GM03348 (cell line): ENCODE measurements at regions not wholly inside any gene's neighbourhood (a gene's known extent, or its start where the extent isn't known, plus 50 kb on each side); places are given as distances from the start of the nearest gene placed in this dataset.
A peak's percentile ranks its signal among the peaks of the same experiment; 100 is the strongest.

ENCODE experiments used
- DNase-seq: peaks from one replicate; pipeline ENCODE4 v3.0.0; 2012; ENCODE audit warnings: low spot score

DNA sequence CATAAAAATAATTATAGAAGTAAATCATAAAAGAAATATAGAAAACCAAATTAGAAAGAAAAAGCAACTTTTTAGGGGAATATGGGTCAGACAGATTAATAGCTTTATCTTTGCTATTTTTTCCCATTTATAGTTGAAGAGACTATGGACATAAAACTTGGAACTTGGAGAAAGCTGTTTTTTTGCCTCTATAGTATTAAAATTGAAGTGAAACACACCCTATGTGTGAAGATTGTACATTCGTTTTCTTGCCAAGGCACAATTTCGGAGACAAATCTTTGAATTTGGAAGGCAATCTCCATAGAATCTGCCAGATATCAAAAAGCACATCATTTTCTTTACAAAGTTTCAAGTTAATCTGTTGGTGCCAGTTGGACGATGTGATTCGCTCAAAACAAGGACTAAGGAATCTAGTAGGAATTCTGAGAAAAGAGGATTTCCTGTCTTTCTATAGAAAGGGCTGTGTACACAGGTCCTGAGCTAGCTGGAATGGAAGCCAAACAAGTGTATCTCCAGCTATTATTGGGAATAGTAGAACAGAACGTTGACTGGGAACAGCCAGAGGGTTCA is 156.3 kb downstream of the SLC7A11 start:
- no peak for DNase-seq

DNA sequence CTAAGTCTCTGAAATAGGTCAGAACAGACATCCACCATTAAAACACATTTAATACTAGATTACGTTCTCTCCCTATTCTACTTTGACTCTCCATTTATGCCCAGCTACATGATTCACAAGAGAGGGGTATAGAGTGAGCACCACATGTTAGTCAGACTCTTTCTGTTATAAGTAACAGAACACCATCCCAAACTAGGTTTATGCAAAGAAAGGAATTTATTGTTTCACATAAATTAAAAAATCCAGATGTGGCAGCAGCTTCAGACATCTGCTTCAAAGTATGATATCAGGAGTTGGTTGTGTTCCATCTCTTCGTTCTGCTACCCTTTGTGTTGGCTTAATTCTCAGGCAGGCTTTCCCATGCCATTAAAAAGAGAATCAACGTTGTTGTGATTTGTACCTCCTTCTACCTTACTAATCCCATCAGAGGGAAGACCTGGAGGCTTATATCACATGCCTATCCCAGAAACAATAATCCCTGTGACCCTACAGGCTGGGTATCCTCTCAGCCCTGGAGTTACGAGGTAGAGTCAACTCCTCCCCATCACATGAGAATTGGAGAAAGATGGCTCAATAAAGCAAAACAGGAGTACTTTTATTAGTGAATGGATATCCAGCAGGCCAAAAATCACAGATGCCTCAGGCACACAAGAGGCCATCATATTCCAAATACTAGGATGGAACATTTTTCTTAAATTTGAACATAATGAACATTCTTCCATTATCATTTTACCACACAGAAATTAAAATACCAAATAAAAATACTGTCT is 163.2 kb downstream of the SLC7A11 start:
- no peak for DNase-seq

DNA sequence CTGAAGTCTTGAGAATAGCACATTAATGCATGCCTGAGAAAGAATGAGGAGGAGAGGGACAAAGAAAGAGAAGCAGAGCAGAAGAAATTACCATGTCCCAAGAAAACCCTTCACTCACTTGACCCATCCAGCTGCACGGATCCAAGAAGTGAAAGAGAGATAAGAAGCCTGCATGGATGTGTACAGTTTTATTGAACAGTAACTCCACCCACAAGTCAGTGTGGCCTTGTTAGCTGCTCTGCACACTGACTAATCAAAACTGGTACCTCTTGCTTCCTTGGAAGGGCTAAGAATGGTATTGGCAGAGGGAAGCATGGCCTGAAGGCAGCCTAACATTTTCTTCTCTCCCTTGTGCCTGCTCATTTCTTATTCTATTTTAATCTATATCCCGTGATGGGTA is 163.9 kb downstream of the SLC7A11 start:
- DNase-seq: no peak

DNA sequence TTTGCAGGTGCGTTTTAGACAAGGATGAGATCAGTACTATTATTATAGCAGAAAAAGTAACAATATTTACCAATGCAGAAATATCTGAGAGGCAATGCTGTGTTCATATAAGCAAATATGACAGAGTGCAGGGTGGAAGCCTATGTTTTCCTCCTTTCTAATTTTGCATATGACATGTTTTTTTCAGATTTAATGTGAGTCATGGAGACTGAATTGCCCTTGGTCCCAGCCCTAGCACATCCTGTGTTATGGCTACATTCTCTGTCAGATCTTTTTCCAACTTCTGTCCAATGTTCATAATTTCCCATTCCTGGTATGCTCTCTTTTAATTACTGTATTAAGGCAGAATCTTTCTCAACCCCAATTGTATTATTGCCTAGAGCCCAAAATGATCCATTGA is 165.6 kb downstream of the SLC7A11 start:
- no peak for DNase-seq

DNA sequence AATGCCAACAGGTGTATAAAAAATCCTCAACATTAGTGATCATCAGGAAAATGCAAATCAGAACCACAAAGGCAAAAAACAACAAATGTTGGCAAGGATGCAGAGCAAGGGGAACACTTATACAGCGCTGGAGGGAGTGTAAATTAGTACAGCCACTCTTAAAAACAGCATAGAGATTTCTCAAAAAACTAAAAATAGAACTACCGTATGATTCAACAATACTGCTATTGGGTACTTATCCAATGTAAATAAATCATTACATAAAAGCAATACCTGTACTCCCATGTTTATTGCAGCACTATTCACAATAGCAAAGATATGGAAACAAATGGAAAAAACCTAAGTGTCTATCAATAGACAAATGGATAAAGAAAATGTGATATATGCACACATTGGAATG is 171.3 kb downstream of the SLC7A11 start:
- DNase-seq: no peak

DNA sequence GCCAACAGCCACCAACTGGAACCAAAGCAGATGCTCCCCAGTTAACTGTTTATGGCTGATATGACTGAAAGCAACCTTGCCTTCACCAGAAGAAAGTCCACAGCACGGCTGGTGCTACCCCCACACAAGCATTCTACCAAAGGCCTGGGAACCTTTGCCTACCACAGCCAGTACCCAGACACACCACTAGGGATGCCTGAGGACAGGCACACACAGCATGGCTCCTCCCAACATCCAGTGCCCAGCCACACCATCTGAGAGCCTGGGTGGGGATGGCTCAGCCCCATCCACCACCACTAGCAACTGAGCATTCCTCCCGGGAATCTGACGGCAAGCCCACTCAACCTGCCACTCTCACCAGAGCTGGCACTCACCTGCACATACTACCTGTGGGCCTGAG is 178.6 kb downstream of the SLC7A11 start:
- no peak for DNase-seq

DNA sequence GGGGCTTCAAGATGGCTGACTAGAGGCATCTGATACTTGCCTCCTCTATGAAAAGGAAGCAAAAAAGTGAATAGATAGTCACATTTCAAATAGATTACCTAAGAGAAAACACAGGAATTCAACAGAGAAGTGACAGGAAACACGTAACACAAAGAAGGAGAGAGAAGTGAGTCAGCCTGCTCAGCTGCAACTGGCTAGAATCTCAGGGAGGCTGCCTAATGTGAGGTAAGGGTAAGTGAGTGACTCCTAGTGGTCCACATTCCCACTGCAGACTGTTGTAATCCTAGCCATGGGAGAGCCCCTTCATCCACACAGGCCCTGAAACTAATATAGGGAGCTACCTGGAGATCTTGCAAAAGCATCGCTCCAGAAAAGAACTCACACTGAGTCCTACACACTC is 179.2 kb downstream of the SLC7A11 start:
- peak; percentile 25 for DNase-seq

DNA sequence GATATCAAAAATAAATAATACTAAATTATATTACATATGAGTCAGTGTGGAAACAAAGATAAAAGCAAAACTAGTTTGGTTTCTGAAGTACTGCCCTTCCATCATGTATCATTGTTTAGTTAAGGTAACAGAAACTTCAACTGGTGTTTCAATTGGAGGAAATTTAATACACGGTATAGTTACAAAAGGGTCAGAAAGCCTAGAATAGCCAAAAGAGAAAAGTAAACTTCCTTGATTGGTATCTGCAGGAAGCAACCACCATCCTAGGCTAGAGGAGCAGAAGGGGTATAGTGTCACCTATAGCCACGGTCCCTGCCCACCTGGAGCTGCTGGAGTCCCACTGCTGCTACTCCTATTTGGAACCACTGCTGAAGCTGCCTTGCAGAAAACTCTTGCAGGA is 185.6 kb downstream of the SLC7A11 start:
- DNase-seq: no peak

DNA sequence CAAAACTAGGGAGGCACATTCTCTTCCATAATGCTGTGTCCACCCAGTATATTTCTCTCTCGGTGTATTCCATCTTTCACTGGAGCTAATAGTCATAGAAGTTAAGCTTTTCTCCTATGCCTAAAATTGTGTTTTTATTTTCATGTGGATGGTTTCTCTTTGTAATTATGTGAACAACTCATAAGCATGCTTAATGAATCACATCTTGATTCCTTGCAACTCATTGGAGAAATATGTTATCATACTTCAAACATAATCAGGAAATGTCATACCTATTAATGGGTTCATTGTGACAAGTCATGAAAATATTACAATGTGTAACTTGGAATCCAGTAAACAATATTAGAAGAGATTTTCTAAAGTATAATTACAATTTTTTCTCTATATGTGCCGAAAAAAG is 186.3 kb downstream of the SLC7A11 start:
- DNase-seq: peak; percentile 31

DNA sequence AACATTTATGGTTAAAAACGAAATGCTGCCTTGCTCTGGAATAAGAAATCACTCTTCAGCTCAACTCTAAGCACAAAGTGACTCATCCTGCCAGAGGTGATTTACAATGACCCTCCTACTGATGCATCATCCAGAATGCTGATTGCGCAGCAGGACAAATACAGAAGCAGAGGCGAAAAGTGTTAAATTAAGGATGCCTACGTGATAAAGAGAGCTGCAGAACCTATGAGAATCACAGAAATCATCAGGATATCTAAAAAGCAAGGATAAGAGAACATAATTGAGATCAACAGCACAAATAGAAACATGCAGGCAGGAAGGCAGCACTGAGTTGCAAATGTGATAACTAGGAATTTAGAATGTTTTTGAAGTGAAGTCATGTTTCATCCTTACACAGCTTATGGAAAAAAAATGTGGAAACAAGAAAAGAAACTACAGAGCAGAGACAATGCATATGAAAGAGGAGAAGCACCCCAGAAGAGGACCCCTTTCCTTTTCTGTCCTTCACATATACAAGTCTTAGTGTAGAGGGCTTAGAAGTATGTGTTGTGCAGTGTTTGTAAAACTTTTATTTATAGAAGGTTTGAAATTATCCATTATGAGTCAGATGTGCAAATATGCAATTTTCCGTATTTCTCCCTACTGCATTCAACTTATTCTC is 188.4 kb downstream of the SLC7A11 start:
- DNase-seq: peak; percentile 82

DNA sequence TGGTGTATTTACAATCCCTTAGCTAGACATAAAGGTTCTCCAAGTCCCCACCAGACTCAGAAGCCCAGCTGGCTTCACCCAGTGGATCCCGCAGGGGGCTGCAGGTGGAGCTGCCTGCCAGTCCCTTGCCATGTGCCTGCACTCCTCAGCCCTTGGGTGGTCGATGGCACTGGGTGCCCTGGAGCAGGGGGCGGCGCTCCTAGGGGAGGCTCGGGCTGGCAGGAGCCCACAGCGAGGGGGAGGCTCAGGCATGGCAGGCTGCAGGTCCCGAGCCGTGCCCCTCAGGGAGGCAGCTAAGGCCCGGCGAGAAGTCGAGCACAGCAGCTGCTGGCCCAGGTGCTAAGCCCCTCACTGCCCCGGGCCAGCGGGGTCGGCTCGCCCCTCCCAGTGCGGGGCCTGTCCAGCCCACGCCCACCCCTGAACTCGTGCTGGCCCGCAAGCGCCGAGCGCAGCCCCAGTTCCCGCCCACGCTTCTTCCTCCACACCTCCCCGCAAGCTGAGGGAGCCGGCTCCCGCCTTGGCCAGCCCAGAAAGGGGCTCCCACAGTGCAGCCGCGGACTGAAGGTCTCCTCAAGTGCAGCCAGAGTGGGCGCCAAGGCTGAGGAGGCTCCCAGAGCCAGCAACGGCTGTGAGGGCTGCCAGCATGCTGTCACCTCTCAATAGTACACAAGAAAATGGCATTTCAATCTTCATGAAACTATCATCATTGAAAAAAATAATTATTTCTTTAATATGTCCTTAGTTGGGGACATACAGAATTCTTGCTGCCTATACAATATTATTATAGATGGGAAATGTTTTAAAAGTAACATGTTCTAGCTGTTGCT is 189.1 kb downstream of the SLC7A11 start:
- DNase-seq: no peak

DNA sequence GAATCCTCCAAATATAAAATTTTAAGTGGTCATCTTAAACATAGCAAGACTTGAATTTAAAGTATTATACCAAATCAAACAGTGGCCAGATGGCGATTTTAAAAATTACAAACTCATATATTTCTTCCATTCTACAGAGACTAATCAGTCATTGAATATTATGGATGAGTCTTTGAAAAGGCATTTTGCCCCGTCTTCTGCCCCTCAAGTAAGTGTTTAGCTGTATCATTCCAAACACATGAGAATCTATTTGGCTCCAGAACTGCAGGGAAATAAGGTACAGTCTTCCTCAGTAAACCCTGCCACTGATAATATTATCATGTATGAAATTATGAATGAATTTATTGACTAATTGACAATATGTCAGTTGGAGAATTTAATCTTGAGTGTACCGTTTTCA is 191.0 kb downstream of the SLC7A11 start:
- DNase-seq: peak; percentile 49

DNA sequence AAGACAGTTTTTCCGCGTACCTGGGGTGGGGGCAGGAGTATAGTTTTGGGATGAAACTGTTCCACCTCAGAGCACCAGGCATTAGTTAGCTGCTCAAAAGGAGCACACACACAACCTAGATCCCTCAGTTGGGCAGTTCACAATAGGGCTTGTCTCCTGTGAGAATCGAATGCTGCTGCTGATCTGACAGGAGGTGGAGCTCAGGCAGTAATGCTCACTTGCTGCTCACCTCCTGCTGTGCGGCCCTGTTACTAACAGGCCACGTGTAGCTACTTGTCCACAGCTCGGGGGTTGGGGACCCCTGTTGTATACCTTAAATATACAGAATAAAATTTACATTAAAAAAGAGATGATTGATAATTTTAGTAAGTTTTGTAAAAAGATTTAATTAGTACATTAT is 191.5 kb downstream of the SLC7A11 start:
- DNase-seq: no peak

DNA sequence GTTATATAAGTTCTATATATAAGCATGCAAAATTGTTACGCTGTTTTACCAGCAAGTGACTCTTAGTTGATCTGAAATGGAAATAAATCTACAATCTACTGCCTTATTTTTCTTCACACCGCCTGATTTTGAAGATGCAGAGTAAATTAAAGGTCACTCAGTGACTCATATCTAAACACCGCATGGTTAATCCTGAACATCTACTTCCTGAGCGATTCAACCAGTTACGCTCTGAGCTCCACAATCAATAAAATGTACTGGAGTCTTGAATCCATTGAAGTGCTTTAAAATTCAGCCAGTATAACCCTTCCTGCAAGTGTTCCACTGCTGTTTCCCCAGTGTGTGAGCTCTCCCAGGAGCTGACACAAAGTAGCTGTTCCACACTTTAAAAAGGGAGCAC is 192.8 kb downstream of the SLC7A11 start:
- DNase-seq: no peak

DNA sequence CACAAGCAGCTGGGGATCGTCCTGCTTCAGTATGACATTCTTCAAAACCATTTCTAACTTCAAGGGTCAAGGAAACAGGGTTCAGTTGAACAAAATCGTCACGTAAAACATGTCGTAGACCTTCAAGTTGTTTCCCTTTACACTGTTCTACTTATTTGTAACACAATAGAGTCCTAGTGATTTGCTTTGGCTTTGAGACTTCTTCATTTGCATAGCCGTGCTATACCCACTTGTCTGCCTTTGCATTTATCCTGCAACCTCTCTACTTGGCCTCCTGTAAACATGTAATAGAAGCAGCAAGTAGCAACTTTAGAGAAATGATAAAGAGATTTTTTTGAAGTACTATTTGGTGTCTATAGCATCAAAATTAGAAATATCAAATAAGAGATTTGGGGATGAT is 194.9 kb downstream of the SLC7A11 start:
- no peak for DNase-seq

DNA sequence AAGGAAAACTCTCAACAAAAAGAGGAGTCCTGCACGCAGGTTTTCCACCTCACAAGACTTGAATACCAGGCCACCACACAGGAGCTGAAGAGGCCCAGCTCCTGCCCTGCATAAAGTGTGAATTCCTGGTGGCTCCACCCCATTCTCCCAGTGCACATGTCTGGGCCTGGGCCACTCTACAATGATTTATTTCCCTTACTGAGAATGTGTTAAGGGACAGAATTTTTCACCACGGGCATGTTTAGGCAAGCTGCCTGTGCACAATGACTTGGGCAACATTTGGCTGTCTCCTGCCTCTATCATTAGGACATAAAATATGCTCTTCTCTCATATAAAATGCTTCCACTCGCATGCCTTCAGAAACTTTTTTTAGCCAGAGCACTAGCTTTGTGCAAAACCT is 197.1 kb downstream of the SLC7A11 start:
- DNase-seq: no peak

DNA sequence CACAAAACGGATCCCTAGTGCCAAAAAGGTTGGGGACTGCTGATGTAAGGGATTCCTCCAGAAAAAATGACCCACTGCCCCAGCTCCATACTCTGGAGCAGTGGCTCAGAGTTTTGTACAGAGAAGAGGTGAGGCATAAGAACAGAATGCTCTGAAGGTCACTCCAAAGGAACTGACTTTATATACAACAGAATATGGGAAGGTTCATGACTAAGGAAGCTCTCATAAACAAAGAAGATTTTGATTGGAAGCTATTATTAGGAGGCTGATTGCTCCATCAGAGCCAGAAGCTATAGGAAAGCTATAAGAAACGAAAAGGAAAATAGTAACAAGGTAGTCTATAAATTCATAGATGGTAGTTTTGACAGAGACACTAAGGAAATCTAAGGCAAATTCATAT is 203.1 kb downstream of the SLC7A11 start:
- no peak for DNase-seq

DNA sequence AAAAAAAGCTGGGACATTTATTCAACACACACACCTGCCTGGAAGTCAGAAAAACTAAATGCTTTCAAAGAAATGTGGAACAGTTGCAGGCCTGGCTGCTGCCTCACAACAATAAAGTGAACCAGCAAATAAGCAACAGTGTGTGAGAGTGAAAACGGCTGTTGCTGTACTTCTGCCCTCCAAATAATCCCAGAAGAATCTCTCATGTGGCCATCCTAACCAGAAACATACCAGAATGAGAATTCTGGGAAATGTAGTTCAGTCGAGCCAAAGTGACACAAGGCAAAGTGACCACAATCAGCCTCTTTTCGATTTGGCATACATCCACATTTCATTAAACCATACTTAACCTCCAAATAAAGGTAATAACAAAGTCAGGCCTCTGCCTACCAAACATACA is 204.5 kb downstream of the SLC7A11 start:
- peak; percentile 43 for DNase-seq

DNA sequence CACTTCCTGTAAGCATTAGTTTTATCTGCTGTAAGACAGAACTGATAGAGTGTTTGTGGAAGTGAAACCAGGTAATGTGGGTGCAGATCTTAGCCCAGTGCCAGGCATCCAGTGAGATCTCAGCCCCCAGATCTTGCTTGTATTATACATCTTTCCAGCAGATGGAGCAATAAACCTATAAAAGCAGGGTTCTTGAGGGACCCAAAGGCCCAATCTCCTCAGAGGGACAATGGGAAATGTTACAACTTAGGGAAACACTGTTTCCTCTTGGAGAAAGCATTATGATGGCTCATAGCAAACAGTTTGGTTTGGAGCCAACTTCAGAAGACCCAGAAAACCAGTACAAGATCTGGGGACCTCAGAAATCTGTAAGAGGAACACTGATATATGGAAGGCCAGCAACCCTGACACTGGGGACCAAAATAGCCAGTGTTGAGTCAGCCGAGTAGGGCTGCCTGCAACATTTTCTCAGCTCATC is 206.3 kb downstream of the SLC7A11 start:
- DNase-seq: peak; percentile 75

DNA sequence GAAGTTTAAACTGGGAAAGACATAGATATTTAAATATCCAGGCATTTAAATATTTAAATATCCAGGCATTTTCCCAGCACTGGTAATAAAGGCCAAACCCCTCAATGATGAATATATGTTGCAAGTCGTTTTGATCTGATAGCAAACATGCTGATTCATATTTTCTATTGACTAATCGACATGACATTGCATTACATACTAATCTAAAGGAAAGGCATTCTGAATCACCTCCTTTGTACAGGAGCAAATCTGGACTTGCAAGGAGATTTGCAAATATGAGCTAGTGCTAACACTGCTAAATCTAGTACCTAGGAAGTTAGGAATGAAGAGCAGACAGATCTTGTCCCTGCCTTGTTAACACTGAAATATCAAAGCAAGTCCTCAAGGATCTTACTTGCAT is 207.3 kb downstream of the SLC7A11 start:
- DNase-seq: peak; percentile 28

DNA sequence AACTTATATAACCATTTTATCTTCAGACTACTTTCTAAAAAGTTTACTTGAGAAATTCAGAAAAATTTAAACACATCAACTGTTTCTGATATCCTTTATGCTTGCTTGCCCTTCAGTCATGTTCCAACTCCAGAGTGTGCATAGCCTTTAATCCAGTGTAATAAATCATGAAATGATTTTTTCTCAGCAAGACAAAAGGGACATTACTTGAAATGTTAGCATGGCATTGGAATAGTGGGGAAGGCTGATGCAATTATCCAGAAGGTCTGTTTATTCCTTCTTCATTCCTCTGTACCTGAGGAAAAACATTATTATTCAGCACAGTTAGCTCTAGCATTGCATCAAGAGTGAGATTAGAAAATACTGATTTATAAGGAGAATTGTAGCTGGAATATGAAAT is 209.9 kb downstream of the SLC7A11 start:
- DNase-seq: no peak

DNA sequence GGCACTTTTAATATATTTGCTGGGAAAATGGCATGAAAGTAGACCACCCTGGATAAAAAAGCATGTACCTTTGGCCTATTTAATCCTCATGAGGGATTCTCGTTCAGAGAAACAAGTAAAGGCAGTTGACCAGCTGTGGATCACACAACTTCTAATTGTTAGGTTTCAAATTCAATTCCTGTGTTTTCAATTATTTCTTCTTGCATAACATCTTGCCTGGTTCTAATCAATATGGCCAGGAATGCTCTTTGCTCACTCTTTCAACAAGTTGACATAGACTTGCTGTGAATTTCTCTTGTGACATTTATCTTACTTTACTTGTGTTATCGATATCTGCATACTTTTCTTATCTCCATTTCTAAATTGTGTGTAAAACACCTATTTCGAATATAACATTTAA is 211.8 kb downstream of the SLC7A11 start:
- no peak for DNase-seq

DNA sequence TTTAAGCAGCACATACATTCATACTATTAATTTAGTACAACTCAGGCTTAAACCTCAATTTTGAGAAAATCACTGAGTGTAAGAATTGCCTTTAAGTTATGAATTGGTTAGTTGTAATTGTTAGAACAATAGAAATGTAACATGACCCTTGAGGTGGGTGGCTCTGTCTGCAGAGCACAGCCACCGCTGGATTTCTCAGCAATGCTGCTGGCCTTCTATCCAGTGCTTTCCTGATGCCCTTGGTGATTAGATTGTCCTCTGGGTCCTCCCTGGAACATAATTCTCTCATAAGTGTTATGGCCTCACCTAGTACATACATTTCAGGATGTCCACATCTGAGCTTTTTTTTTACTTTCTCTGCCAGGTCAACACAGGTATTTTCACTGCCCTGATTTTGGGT is 213.2 kb downstream of the SLC7A11 start:
- DNase-seq: no peak
